ENCODE measurements at regions not wholly inside any gene's neighbourhood (a gene's known extent, or its start where the extent isn't known, plus 50 kb on each side); places are given as distances from the start of the nearest gene placed in this dataset.

- DNase-seq (ENCODE audit: low read depth) = no peak
- Histone ChIP-seq H3K27me3 (ENCODE audit: control insufficient read depth, insufficient read depth, low read length) (no peaks in the 10 kb centered on the region), H3K4me3 (ENCODE audit: low read depth, low read length) (no peak overlapping the region), H3K36me3 (ENCODE audit: control insufficient read depth, insufficient read depth, low read length) (no peaks in the 10 kb centered on the region)
- TF ChIP-seq CTCF (IDR thresholded peaks at IDR 0.05; ENCODE audit: insufficient read depth, low read length, poor library complexity, severe bottlenecking) = no peak
These were observed 522.9 kb upstream of the FSHR start for GRCh38 chr2:49677227-49677626.

- no peaks in the 10 kb centered on the region for H3K27me3 ChIP-seq (ENCODE audit: control insufficient read depth, insufficient read depth, low read length)
- no peak for TF ChIP-seq CTCF (IDR thresholded peaks at IDR 0.05; ENCODE audit: insufficient read depth, low read length, poor library complexity, severe bottlenecking)
- no peak overlapping the region for H3K4me3 ChIP-seq (ENCODE audit: low read depth, low read length)
- H3K36me3 ChIP-seq (ENCODE audit: control insufficient read depth, insufficient read depth, low read length) = no peaks in the 10 kb centered on the region
- DNase-seq (ENCODE audit: low read depth) = no peak
These were observed 510.5 kb upstream of the FSHR start for GRCh38 chr2:49664827-49665226.

GRCh38 chr2:49661809-49662208 lies 507.5 kb upstream of the FSHR start:
- H3K27me3 ChIP-seq (ENCODE audit: control insufficient read depth, insufficient read depth, low read length) = no peaks in the 10 kb centered on the region
- DNase-seq (ENCODE audit: low read depth) = no peak
- H3K36me3 ChIP-seq (ENCODE audit: control insufficient read depth, insufficient read depth, low read length) = no peaks in the 10 kb centered on the region
- no peak overlapping the region for H3K4me3 ChIP-seq (ENCODE audit: low read depth, low read length)
- no peak for TF ChIP-seq CTCF (IDR thresholded peaks at IDR 0.05; ENCODE audit: insufficient read depth, low read length, poor library complexity, severe bottlenecking)

GRCh38 chr2:49656853-49657252 lies 502.5 kb upstream of the FSHR start:
- DNase-seq (ENCODE audit: low read depth) = no peak
- H3K27me3 ChIP-seq (ENCODE audit: control insufficient read depth, insufficient read depth, low read length) = no peaks in the 10 kb centered on the region
- TF ChIP-seq CTCF (IDR thresholded peaks at IDR 0.05; ENCODE audit: insufficient read depth, low read length, poor library complexity, severe bottlenecking) = no peak
- H3K4me3 ChIP-seq (ENCODE audit: low read depth, low read length) = no peak overlapping the region
- H3K36me3 ChIP-seq (ENCODE audit: control insufficient read depth, insufficient read depth, low read length) = no peaks in the 10 kb centered on the region

GRCh38 chr2:49643149-49643548 lies 488.8 kb upstream of the FSHR start:
- no peak for TF ChIP-seq CTCF (IDR thresholded peaks at IDR 0.05; ENCODE audit: insufficient read depth, low read length, poor library complexity, severe bottlenecking)

GRCh38 chr2:49640630-49641029 lies 486.3 kb upstream of the FSHR start:
- no peak for DNase-seq (ENCODE audit: low read depth)
- no peak for TF ChIP-seq CTCF (IDR thresholded peaks at IDR 0.05; ENCODE audit: insufficient read depth, low read length, poor library complexity, severe bottlenecking)
- Histone ChIP-seq H3K36me3 (ENCODE audit: control insufficient read depth, insufficient read depth, low read length) (no peaks in the 10 kb centered on the region), H3K4me3 (ENCODE audit: low read depth, low read length) (no peak overlapping the region), H3K27me3 (ENCODE audit: control insufficient read depth, insufficient read depth, low read length) (no peaks in the 10 kb centered on the region)

More at GRCh38 chr2:49643149-49643548, 488.8 kb upstream of the FSHR start:
- Histone ChIP-seq H3K36me3 (ENCODE audit: control insufficient read depth, insufficient read depth, low read length) (no peaks in the 10 kb centered on the region), H3K4me3 (ENCODE audit: low read depth, low read length) (no peak overlapping the region), H3K27me3 (ENCODE audit: control insufficient read depth, insufficient read depth, low read length) (no peaks in the 10 kb centered on the region)
- no peak for DNase-seq (ENCODE audit: low read depth)

All from kidney epithelial cell (primary cell).